ENCODE measurements at regions not wholly inside any gene's neighbourhood (a gene's known extent, or its start where the extent isn't known, plus 50 kb on each side); places are given as distances from the start of the nearest gene placed in this dataset.

DNA sequence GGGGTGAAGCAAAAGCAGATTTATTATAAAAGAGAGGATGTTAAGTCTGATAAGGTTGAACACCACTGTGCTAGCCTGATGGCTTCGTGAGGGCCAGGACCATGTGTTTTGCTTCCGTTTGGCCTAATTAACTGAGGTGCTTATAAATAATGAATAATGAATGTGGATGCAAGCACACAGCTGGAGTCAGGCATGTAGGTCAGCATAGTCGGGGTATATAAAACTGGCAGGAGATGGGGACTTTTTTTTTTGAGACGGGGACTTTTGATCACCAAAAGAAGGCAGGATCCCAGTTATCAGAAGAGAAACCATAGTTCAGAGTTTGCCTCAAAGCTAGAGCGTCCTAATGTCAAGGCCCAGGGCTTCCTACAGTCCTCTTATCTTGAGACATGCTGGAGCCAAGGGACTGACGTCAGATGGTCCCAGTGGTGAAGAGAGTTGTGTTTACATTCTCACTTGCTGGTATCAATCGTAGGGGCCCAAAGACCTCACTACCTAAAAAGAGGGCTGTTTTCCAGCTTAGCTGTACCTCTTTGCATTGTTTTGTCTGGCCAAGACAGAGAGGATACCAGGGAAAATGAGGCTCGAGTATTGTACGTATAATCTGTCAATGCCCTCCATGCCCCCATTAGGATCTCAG is 50.4 kb downstream of the RTL9 start:
- no peaks in the 10 kb centered on the region for H3K4me1 ChIP-seq
- H3K4me3 ChIP-seq, result no peak overlapping the region
- H3K27me3 ChIP-seq (ENCODE audit: low read depth), result no peaks in the 10 kb centered on the region
- H3K36me3 ChIP-seq, result no peaks in the 10 kb centered on the region
- H3K9me3 ChIP-seq, result no peaks in the 10 kb centered on the region
- DNase-seq (no peak), ATAC-seq (no peak)
- TF ChIP-seq, protein P1, sequence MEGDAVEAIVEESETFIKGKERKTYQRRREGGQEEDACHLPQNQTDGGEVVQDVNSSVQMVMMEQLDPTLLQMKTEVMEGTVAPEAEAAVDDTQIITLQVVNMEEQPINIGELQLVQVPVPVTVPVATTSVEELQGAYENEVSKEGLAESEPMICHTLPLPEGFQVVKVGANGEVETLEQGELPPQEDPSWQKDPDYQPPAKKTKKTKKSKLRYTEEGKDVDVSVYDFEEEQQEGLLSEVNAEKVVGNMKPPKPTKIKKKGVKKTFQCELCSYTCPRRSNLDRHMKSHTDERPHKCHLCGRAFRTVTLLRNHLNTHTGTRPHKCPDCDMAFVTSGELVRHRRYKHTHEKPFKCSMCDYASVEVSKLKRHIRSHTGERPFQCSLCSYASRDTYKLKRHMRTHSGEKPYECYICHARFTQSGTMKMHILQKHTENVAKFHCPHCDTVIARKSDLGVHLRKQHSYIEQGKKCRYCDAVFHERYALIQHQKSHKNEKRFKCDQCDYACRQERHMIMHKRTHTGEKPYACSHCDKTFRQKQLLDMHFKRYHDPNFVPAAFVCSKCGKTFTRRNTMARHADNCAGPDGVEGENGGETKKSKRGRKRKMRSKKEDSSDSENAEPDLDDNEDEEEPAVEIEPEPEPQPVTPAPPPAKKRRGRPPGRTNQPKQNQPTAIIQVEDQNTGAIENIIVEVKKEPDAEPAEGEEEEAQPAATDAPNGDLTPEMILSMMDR (IDR thresholded peaks at IDR 0.05), result no peak
- no peak overlapping the region for H3K27ac ChIP-seq
- intact Hi-C loops (cut with DNase I), result loop anchor here (5.0 kb wide), 1 partner anchor 252 kb away; no protein-coding TSS in a partner anchor

DNA sequence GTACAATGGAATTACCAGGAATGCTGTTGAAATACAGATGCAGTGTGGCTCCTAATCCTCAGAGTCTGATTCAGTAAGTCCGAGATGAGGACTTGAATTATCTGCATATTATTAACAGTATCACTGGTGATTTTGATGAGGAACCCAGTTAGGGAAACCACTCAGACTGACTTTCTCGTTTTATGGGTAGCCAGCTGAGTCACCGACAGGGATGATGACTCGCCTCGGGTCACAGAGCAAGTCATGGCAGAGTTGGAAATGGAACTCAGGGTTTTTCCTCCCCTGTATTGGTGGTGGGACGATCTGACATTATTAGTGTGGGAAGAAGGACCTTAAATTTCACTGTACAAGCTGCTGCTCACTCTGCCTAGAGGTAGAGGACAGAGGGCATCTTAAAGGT is 51.3 kb downstream of the RTL9 start:
- ATAC-seq, result no peak
- Histone ChIP-seq H3K9me3 (no peaks in the 10 kb centered on the region), H3K27ac (no peak overlapping the region), H3K4me1 (no peaks in the 10 kb centered on the region), H3K27me3 (ENCODE audit: low read depth) (no peaks in the 10 kb centered on the region), H3K36me3 (no peaks in the 10 kb centered on the region), H3K4me3 (no peak overlapping the region)
- TF ChIP-seq, protein P1 (IDR thresholded peaks at IDR 0.05), result no peak
- DNase-seq, result no peak
- intact Hi-C loops (cut with DNase I), result loop anchor here (5.0 kb wide), 1 partner anchor 253 kb away; no protein-coding TSS in a partner anchor

DNA sequence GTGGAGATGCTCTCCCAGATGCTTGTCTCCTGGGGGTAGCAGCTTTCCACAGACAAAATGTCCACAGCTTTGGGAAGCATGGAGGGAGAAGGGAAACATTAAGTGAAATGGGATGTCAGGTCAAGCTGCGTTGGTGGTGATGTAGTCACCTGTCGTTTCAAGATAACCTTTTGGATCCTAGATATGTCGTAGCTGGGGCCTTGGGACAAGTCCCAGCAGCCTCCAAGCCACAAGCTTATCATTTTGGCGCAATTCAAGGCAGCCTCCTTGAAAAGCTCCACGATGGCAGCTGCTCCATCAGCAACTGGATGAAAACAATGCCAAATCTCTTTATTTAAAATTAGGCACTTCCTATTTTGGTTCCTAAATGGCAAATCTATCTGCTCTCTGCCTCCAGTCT is 52.0 kb downstream of the RTL9 start:
- intact Hi-C loops (cut with DNase I), result no loop called here

DNA sequence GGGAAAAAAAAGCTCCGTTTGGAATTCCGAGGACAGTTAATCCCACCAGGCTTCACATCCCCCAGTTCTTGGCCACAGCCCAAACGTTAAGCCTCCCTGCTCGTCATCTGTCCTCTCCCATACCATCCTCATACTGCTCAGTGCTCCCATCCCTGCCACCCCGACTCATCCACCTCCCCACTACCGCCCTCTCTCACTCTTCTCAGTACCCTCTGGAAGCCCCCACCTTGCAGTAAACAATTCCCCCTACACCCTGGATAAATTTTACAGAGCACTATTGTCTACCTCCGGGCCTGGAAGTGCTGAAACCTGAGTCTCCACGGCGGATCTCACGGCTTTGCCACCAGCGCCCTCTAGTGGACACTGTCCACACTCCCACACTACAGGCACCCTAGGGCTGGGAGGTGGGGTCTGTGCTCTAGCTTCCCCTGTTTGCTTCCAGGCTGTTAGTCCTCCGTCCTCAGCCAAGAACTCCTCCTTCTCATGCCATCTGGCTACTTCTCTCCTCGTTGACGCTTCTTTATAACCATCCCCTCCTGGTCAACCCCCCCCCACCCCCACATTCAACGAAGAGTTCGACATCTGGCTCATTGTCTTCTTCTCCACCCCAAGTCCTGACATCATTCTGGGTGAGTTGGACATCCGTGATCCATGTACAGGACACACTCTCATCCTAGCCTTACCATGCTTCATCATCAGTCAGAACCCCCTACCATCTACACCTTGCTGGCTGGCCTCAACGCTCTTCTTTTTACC is 54.5 kb downstream of the RTL9 start:
- ATAC-seq, result peak; percentile 89 to 90
- intact Hi-C loops (cut with DNase I), result no loop called here
- no peak overlapping the region for H3K4me3 ChIP-seq

More for the DNA sequence above, 52.0 kb downstream of the RTL9 start:
- H3K9me3 ChIP-seq, result no peaks in the 10 kb centered on the region
- no peaks in the 10 kb centered on the region for H3K36me3 ChIP-seq
- H3K27ac ChIP-seq, result no peak overlapping the region
- no peaks in the 10 kb centered on the region for H3K4me1 ChIP-seq
- no peak for DNase-seq
- no peak overlapping the region for H3K4me3 ChIP-seq
- no peak for ATAC-seq
- H3K27me3 ChIP-seq (ENCODE audit: low read depth), result no peaks in the 10 kb centered on the region
- TF ChIP-seq, protein P1 (IDR thresholded peaks at IDR 0.05), result no peak

DNA sequence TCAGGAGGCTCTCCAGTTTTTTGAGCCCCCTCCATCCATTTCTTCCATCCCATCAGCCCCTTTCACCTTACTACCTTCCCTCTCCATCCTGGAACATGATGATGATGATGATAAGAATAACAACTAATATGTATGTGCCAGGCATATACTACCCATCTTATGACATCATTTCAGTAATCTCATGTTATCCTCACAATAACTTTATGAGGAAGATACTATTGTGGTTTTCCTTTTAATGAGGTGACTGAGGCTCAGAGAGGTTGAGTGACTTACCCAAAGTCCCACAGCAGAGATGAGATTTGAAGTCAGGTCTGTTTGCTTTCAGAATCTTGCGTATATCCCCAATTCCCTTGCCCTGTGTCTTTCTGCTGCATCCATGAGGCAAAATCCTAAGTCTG is 55.1 kb downstream of the RTL9 start:
- DNase-seq, result no peak
- TF ChIP-seq, protein P1 (IDR thresholded peaks at IDR 0.05), result no peak
- Histone ChIP-seq H3K4me3 (no peak overlapping the region), H3K27me3 (ENCODE audit: low read depth) (no peaks in the 10 kb centered on the region), H3K9me3 (no peaks in the 10 kb centered on the region), H3K27ac (no peak overlapping the region), H3K36me3 (no peaks in the 10 kb centered on the region), H3K4me1 (peaks cover 3% of the 10 kb centered on the region)
- intact Hi-C loops (cut with DNase I), result no loop called here
- ATAC-seq, result no peak

More for the DNA sequence above, 54.5 kb downstream of the RTL9 start:
- Histone ChIP-seq H3K4me1 (no peaks in the 10 kb centered on the region), H3K9me3 (no peaks in the 10 kb centered on the region), H3K36me3 (no peaks in the 10 kb centered on the region), H3K27me3 (ENCODE audit: low read depth) (no peaks in the 10 kb centered on the region), H3K27ac (no peak overlapping the region)
- peak; percentile 68 for DNase-seq
- TF ChIP-seq, protein P1 (IDR thresholded peaks at IDR 0.05), result peak; percentile 78

All from lower lobe of right lung (tissue), 2 donors.